WTC11 (cell line): ENCODE measurements at regions not wholly inside any gene's neighbourhood (a gene's known extent, or its start where the extent isn't known, plus 50 kb on each side); places are given as distances from the start of the nearest gene placed in this dataset.

Experiments
- ATAC-seq: fragments of 200-7000 bp; cut with Tn5 transposase; 2 replicates; pipeline ENCODE4 v1.10.0; 2021; ENCODE audit warnings: mild to moderate bottlenecking, moderate library complexity
- CTCF ChIA-PET: fragments of 300-600 bp; sonication (Branson Sonifier 250); formaldehyde crosslinking; loops from one replicate; lab custom pipeline; 2021; ENCODE audit warnings: antibody characterized with exemption; lab: Charles Lee
- POLR2A ChIA-PET: fragments of 350-600 bp; sonication (Branson Sonifier 250); formaldehyde crosslinking; loops from one replicate; lab custom pipeline; 2021; ENCODE audit warnings: antibody characterized with exemption; lab: Charles Lee
- DNase-seq: peaks from one replicate; pipeline ENCODE4 v3.0.0; 2021; ENCODE audit warnings: low spot score
- H3K27ac Mint-ChIP-seq: 2 replicates; pipeline ENCODE4 v1.8.0; 2021; ENCODE audit warnings: mixed read lengths
- H3K27me3 Mint-ChIP-seq: 2 replicates; pipeline ENCODE4 v1.8.0; 2021; ENCODE audit warnings: low read depth, mild to moderate bottlenecking, moderate library complexity, mixed read lengths
- H3K36me3 Mint-ChIP-seq: 2 replicates; pipeline ENCODE4 v1.8.0; 2021; ENCODE audit warnings: mixed read lengths
- H3K4me1 Mint-ChIP-seq: 2 replicates; pipeline ENCODE4 v1.8.0; 2022; ENCODE audit warnings: mixed read lengths
- H3K4me3 Mint-ChIP-seq: 2 replicates; pipeline ENCODE4 v1.8.0; 2021; ENCODE audit warnings: mild to moderate bottlenecking, moderate library complexity, mixed read lengths
- H3K9me3 Mint-ChIP-seq: 2 replicates; pipeline ENCODE4 v1.8.0; 2021; ENCODE audit warnings: mixed read lengths
- ATF3 ChIP-seq: sonication (generic); formaldehyde crosslinking; conservative IDR thresholded peaks from 2 replicates; pipeline ENCODE4 v1.8.1; 2022; ENCODE audit warnings: mild to moderate bottlenecking, missing genetic modification reagents
- CBFB ChIP-seq: sonication (generic); formaldehyde crosslinking; IDR thresholded peaks from 2 replicates; pipeline ENCODE4 v1.8.1; 2022; ENCODE audit warnings: mild to moderate bottlenecking, low read depth, missing genetic modification reagents
- CREM ChIP-seq: sonication (generic); formaldehyde crosslinking; IDR thresholded peaks from 2 replicates; pipeline ENCODE4 v1.8.1; 2022; ENCODE audit warnings: mild to moderate bottlenecking, missing genetic modification reagents, moderate library complexity
- CTCF ChIP-seq: fragments of 200-600 bp; IDR thresholded peaks from 2 replicates; pipeline ENCODE4 v1.8.0; 2022; ENCODE audit warnings: antibody characterized with exemption
- E2F4 ChIP-seq: sonication (generic); formaldehyde crosslinking; IDR thresholded peaks from 2 replicates; pipeline ENCODE4 v1.8.1; 2022; ENCODE audit warnings: low read depth, mild to moderate bottlenecking, moderate library complexity, missing genetic modification reagents, borderline replicate concordance
- GRHL2 ChIP-seq: fragments of 250-450 bp; sonication (Bioruptor Pico); IDR thresholded peaks from 2 replicates; pipeline ENCODE4 v1.8.0; 2022; ENCODE audit warnings: mild to moderate bottlenecking, moderate library complexity; ENCODE audit not compliant: insufficient replicate concordance, severe bottlenecking
- GTF2I ChIP-seq: fragments of 250-450 bp; sonication (Bioruptor Pico); conservative IDR thresholded peaks from 2 replicates; pipeline ENCODE4 v1.4.0; 2021; ENCODE audit warnings: mild to moderate bottlenecking
- IRF1 ChIP-seq: sonication (generic); formaldehyde crosslinking; IDR thresholded peaks from 2 replicates; pipeline ENCODE4 v1.8.0; 2023; ENCODE audit warnings: missing genetic modification reagents
- MAX ChIP-seq: sonication (generic); formaldehyde crosslinking; IDR thresholded peaks from 2 replicates; pipeline ENCODE4 v1.8.0; 2022; ENCODE audit warnings: mild to moderate bottlenecking, missing genetic modification reagents
- TEAD4 ChIP-seq: sonication (generic); formaldehyde crosslinking; IDR thresholded peaks from 2 replicates; pipeline ENCODE4 v1.8.0; 2022; ENCODE audit warnings: mild to moderate bottlenecking, missing genetic modification reagents
- ZNF396 ChIP-seq: fragments of 250-450 bp; sonication (Bioruptor Pico); IDR thresholded peaks from 2 replicates; pipeline ENCODE4 v1.8.0; 2021; ENCODE audit warnings: mild to moderate bottlenecking, moderate library complexity, borderline replicate concordance
- ZNF425 ChIP-seq: fragments of 250-450 bp; sonication (Bioruptor Pico); conservative IDR thresholded peaks from 2 replicates; pipeline ENCODE4 v1.9.0; 2021; ENCODE audit warnings: mild to moderate bottlenecking
- ZNF532 ChIP-seq: fragments of 250-450 bp; sonication (Bioruptor Pico); IDR thresholded peaks from 2 replicates; pipeline ENCODE4 v1.9.0; 2021; ENCODE audit warnings: mild to moderate bottlenecking, borderline replicate concordance

- no peak overlapping the region for H3K4me3 Mint-ChIP-seq
- TF ChIP-seq CREM (CRISPR knock-in tag) (no peak), ZNF396 (no peak), ZNF532 (CRISPR knock-in tag) (no peak), TEAD4 (CRISPR knock-in tag) (no peak)
- TF ChIP-seq, all 79 proteins: peak for 0
- no peak for ATAC-seq
- peaks cover 8% of the 10 kb centered on the region for H3K9me3 Mint-ChIP-seq
- peaks cover 32% of the 10 kb centered on the region for H3K4me1 Mint-ChIP-seq
- DNase-seq: peak; percentile 12
- no peak overlapping the region for H3K27ac Mint-ChIP-seq
- H3K27me3 Mint-ChIP-seq: no peaks in the 10 kb centered on the region; the same call in 1 of the 2 replicates
- POLR2A ChIA-PET: no interaction called here
- CTCF ChIA-PET: no interaction called here
- H3K36me3 Mint-ChIP-seq: peaks cover 7% of the 10 kb centered on the region
These were observed 268.8 kb downstream of the MID1IP1 start for GRCh38 chrX:39070009-39070408.

GRCh38 chrX:39073131-39073530 is 271.9 kb downstream of the MID1IP1 start:
- no peak overlapping the region for H3K27ac Mint-ChIP-seq
- H3K9me3 Mint-ChIP-seq: peaks cover 8% of the 10 kb centered on the region
- ATAC-seq (no peak), DNase-seq (no peak)
- TF ChIP-seq CREM (CRISPR knock-in tag): no peak
- TF ChIP-seq CTCF: no peak
- no peak for TF ChIP-seq ZNF425 (CRISPR knock-in tag)
- TF ChIP-seq E2F4 (CRISPR knock-in tag): no peak
- TF ChIP-seq CBFB (CRISPR knock-in tag): no peak
- TF ChIP-seq, all 79 proteins: peak for 0
- Mint-ChIP-seq H3K36me3 (peaks cover 7% of the 10 kb centered on the region), H3K27me3 (no peaks in the 10 kb centered on the region; the same call in 1 of the 2 replicates), H3K4me1 (peaks cover 13% of the 10 kb centered on the region), H3K4me3 (no peak overlapping the region)
- CTCF ChIA-PET: interaction anchor here (1.1 kb wide), 1 partner anchor 322 kb away, joined by 4 read pairs; no protein-coding TSS in a partner anchor
- POLR2A ChIA-PET: interaction anchor here (0.7 kb wide), 1 partner anchor 8 kb away, joined by 3 read pairs; no protein-coding TSS in a partner anchor

- Mint-ChIP-seq H3K27ac (no peak overlapping the region), H3K36me3 (no peaks in the 10 kb centered on the region), H3K9me3 (peaks cover 10% of the 10 kb centered on the region; the same call in 1 of the 2 replicates), H3K4me1 (peaks cover 12% of the 10 kb centered on the region)
- no peak for DNase-seq
- CTCF ChIA-PET: no interaction called here
- POLR2A ChIA-PET: no interaction called here
- no peak for TF ChIP-seq IRF1 (CRISPR knock-in tag)
- TF ChIP-seq MAX (CRISPR knock-in tag): no peak
- TF ChIP-seq GTF2I: no peak
- no peak for TF ChIP-seq GRHL2
- no peak for TF ChIP-seq ATF3 (CRISPR knock-in tag)
- TF ChIP-seq, all 79 proteins: peak for 0
- ATAC-seq: no peak
- H3K27me3 Mint-ChIP-seq: no peaks in the 10 kb centered on the region
- no peak overlapping the region for H3K4me3 Mint-ChIP-seq
These were observed 295.3 kb downstream of the MID1IP1 start for GRCh38 chrX:39096599-39096998.
